GM19463 (cell line): ENCODE measurements at regions not wholly inside any gene's neighbourhood (a gene's known extent, or its start where the extent isn't known, plus 50 kb on each side); places are given as distances from the start of the nearest gene placed in this dataset.
"Not testable (repeated sequence)": the region's sequence is repeated elsewhere in the genome, so short reads cannot be mapped to it uniquely, and the experiment has no call there.

Source experiments
- ATAC-seq: cut with Tn5 transposase; IDR thresholded peaks from one replicate; pipeline ENCODE4 v1.9.1; 2021; ENCODE audit warnings: mild to moderate bottlenecking, moderate library complexity; ENCODE audit not compliant: unreplicated experiment

GRCh38 chr2:117179405-117179804 is 635.1 kb upstream of the DDX18 start:
- ATAC-seq = no peak

- ATAC-seq = no peak
These were observed 623.5 kb upstream of the DDX18 start for GRCh38 chr2:117190856-117191559.

GRCh38 chr2:117195381-117195780 is 619.1 kb upstream of the DDX18 start:
- ATAC-seq = no peak

- ATAC-seq = no peak
These were observed 615.0 kb upstream of the DDX18 start for GRCh38 chr2:117199511-117199910.

- no peak for ATAC-seq
These were observed 601.9 kb upstream of the DDX18 start for GRCh38 chr2:117212562-117212961.

GRCh38 chr2:117217145-117217544 is 597.3 kb upstream of the DDX18 start:
- ATAC-seq = no peak

GRCh38 chr2:117222809-117223208 is 591.7 kb upstream of the DDX18 start:
- ATAC-seq = no peak

GRCh38 chr2:117232305-117232704 is 582.2 kb upstream of the DDX18 start:
- no peak for ATAC-seq

- ATAC-seq = no peak
These were observed 557.1 kb upstream of the DDX18 start for GRCh38 chr2:117257362-117257761.

GRCh38 chr2:117269574-117269973 is 544.9 kb upstream of the DDX18 start:
- ATAC-seq = no peak

- ATAC-seq = no peak
These were observed 542.9 kb upstream of the DDX18 start for GRCh38 chr2:117271631-117272030.

GRCh38 chr2:117273009-117273671 is 541.4 kb upstream of the DDX18 start:
- ATAC-seq = no peak

GRCh38 chr2:117293012-117293411 is 521.5 kb upstream of the DDX18 start:
- no peak for ATAC-seq

- no peak for ATAC-seq
These were observed 515.0 kb upstream of the DDX18 start for GRCh38 chr2:117299451-117299850.

- ATAC-seq = no peak
These were observed 505.4 kb upstream of the DDX18 start for GRCh38 chr2:117308861-117309770.

GRCh38 chr2:117321816-117322215 is 492.7 kb upstream of the DDX18 start:
- no peak for ATAC-seq

GRCh38 chr2:117323331-117323730 is 491.2 kb upstream of the DDX18 start:
- no peak for ATAC-seq

- no peak for ATAC-seq
These were observed 483.9 kb upstream of the DDX18 start for GRCh38 chr2:117330641-117331040.

- no peak for ATAC-seq
These were observed 478.5 kb upstream of the DDX18 start for GRCh38 chr2:117335967-117336366.

GRCh38 chr2:117336496-117336895 is 478.0 kb upstream of the DDX18 start:
- no peak for ATAC-seq

- ATAC-seq = not testable (repeated sequence)
These were observed 476.5 kb upstream of the DDX18 start for GRCh38 chr2:117337981-117338380.

- no peak for ATAC-seq
These were observed 474.5 kb upstream of the DDX18 start for GRCh38 chr2:117339980-117340379.
